ENCODE measurements at regions not wholly inside any gene's neighbourhood (a gene's known extent, or its start where the extent isn't known, plus 50 kb on each side); places are given as distances from the start of the nearest gene placed in this dataset.

DNA sequence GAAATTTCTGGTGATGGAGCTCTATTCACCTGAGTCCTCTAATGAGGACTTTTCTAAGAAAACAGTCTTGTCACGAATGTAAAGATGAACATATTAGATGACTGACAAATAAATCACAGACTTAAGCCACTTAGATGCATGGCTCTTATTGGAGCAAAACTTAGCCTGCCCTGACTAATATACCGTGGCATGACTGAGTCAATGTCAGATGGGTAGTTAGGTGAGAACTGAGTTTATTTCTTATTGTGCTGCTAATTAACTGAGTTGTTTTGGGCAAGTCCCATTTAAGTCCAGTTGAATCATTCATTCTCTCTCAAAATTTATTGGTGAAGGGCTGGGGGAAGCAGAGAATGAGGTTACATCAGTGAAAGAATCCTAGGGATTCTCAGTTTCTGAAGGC, 459.8 kb downstream of the MCTP2 start:
- H4K20me1 ChIP-seq (ENCODE audit: insufficient read depth, low read length) = no peaks in the 10 kb centered on the region
- ATAC-seq = no peak
- WGBS (ENCODE audit: low lambda C conversion rate) = 8% methylated on average over 2 of the region's 2 CpGs
- ChIA-PET CTCF (ENCODE audit: low intra/inter-chr PET ratio, low total read pairs) (no interaction called here), POLR2A (no interaction called here)
- TF ChIP-seq ZBTB38 (CRISPR knock-in tag; IDR thresholded peaks at IDR 0.05) = no peak
- TF ChIP-seq ZNF605 (CRISPR knock-in tag; IDR thresholded peaks at IDR 0.05) = no peak
- no peak for TF ChIP-seq ATF7 (IDR thresholded peaks at IDR 0.05)
- TF ChIP-seq ATF7 (CRISPR knock-in tag; IDR thresholded peaks at IDR 0.05) = no peak
- TF ChIP-seq NFE2L1 (CRISPR knock-in tag; IDR thresholded peaks at IDR 0.05; ENCODE audit: borderline replicate concordance) = no peak
- no peak for TF ChIP-seq ATF7-NPFF (CRISPR knock-in tag; IDR thresholded peaks at IDR 0.05; ENCODE audit: low read depth)
- no peak for TF ChIP-seq HNF4A (CRISPR knock-in tag; IDR thresholded peaks at IDR 0.05)
- no peak for TF ChIP-seq RBM39 (IDR thresholded peaks at IDR 0.05; ENCODE audit: low read depth, low read length, poor library complexity, severe bottlenecking)
- TF ChIP-seq, protein P1, sequence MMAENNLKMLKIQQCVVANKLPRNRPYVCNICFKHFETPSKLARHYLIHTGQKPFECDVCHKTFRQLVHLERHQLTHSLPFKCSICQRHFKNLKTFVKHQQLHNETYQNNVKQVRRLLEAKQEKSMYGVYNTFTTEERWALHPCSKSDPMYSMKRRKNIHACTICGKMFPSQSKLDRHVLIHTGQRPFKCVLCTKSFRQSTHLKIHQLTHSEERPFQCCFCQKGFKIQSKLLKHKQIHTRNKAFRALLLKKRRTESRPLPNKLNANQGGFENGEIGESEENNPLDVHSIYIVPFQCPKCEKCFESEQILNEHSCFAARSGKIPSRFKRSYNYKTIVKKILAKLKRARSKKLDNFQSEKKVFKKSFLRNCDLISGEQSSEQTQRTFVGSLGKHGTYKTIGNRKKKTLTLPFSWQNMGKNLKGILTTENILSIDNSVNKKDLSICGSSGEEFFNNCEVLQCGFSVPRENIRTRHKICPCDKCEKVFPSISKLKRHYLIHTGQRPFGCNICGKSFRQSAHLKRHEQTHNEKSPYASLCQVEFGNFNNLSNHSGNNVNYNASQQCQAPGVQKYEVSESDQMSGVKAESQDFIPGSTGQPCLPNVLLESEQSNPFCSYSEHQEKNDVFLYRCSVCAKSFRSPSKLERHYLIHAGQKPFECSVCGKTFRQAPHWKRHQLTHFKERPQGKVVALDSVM (CRISPR knock-in tag; IDR thresholded peaks at IDR 0.05) = no peak
- no peak for TF ChIP-seq ZNF431 (CRISPR knock-in tag; IDR thresholded peaks at IDR 0.05; ENCODE audit: borderline replicate concordance, low read depth)
- TF ChIP-seq SMAD9 (CRISPR knock-in tag; IDR thresholded peaks at IDR 0.05) = no peak
- no peak for TF ChIP-seq PAF1 (CRISPR knock-in tag; IDR thresholded peaks at IDR 0.05)
- no peak for FAIRE-seq
- H3K4me1 ChIP-seq (ENCODE audit: insufficient read depth, low read length) = no peaks in the 10 kb centered on the region
- intact Hi-C loops (cut with micrococcal nuclease; ENCODE audit: unreplicated experiment) (no loop called here), in situ Hi-C loops (cut with HindIII; ENCODE audit: extremely low pct_ligation_motif_present, low pct_unique_long_range_greater_than_20kb) (no loop called here)
- no peak for DNase-seq (ENCODE audit: low spot score)
- no peak overlapping the region for H3K9ac ChIP-seq (ENCODE audit: insufficient read depth, low read depth, low read length)
- H2AFZ ChIP-seq (ENCODE audit: low read length) = no peak overlapping the region
- H3K36me3 ChIP-seq (replicated peaks in 1 of 2; ENCODE audit: control insufficient read depth in 1 of 2, insufficient read depth in 2 of 2, low read length in 2 of 2) = no peaks in the 10 kb centered on the region
- H3K27me3 ChIP-seq (ENCODE audit: control insufficient read depth in 1 of 2, insufficient read depth in 2 of 2, low read length in 2 of 2) = no peaks in the 10 kb centered on the region
- no peak overlapping the region for H3K4me3 ChIP-seq (replicated peaks in 1 of 3; ENCODE audit: insufficient read depth in 1 of 3, low read depth in 2 of 3, low read length in 3 of 3)
- no peaks in the 10 kb centered on the region; the same call in 1 of the 2 replicates for H3K9me3 ChIP-seq (ENCODE audit: low read length)
- BruUV-seq (replicated peaks) = no TSS peak
- no peak overlapping the region for H3K4me2 ChIP-seq (ENCODE audit: low read depth, low read length)
- no peaks in the 10 kb centered on the region for H3K79me2 ChIP-seq (ENCODE audit: insufficient read depth, low read length)
- no peak overlapping the region for H3K27ac ChIP-seq (ENCODE audit: extremely low read length, insufficient read depth, low read length)
